ENCODE measurements at regions not wholly inside any gene's neighbourhood (a gene's known extent, or its start where the extent isn't known, plus 50 kb on each side); places are given as distances from the start of the nearest gene placed in this dataset.

- 0 to 1% methylated on average over 4 of the region's 4 CpGs for WGBS, 2 experiments (ENCODE audit: low coverage in 1 of 2, low lambda C conversion rate in 2 of 2, missing lambda C conversion rate in 2 of 2)
- Histone ChIP-seq H3K4me3 (no peak overlapping the region), H3K27ac (no peak overlapping the region), H3K9me3 (ENCODE audit: low read depth) (no peaks in the 10 kb centered on the region), H3K36me3 (ENCODE audit: low read depth) (no peaks in the 10 kb centered on the region), H2AFZ (peak overlapping the region; percentile 66), H3K4me1 (ENCODE audit: insufficient read depth) (no peaks in the 10 kb centered on the region), H4K20me1 (ENCODE audit: insufficient read depth) (no peaks in the 10 kb centered on the region), H3K4me2 (ENCODE audit: unreplicated experiment) (no peak overlapping the region), H3K27me3 (replicated peaks; ENCODE audit: insufficient read depth) (no peaks in the 10 kb centered on the region), H3F3A (ENCODE audit: insufficient read depth) (no peaks in the 10 kb centered on the region), H3K79me2 (ENCODE audit: insufficient read depth) (no peaks in the 10 kb centered on the region), H3K9me2 (ENCODE audit: insufficient read depth) (no peaks in the 10 kb centered on the region), H3K9ac (no peak overlapping the region)
- in situ Hi-C loops (cut with MboI) = no loop called here
- TF ChIP-seq EZH2 (IDR thresholded peaks at IDR 0.05; ENCODE audit: insufficient read depth, poor library complexity, severe bottlenecking) (no peak), EZH2phosphoT487 (IDR thresholded peaks at IDR 0.05; ENCODE audit: insufficient read depth, low read depth) (no peak)
- peak; percentile 35 for DNase-seq
Observed at GRCh38 chr7:7051206-7051877, 131.0 kb upstream of the C1GALT1 start.

GRCh38 chr7:7054252-7054830 lies 128.0 kb upstream of the C1GALT1 start:
- Histone ChIP-seq H3K27me3 (replicated peaks; ENCODE audit: insufficient read depth) (no peaks in the 10 kb centered on the region), H3K4me1 (ENCODE audit: insufficient read depth) (no peaks in the 10 kb centered on the region), H3K79me2 (ENCODE audit: insufficient read depth) (no peaks in the 10 kb centered on the region), H3K36me3 (ENCODE audit: low read depth) (no peaks in the 10 kb centered on the region), H3F3A (ENCODE audit: insufficient read depth) (no peaks in the 10 kb centered on the region), H4K20me1 (ENCODE audit: insufficient read depth) (no peaks in the 10 kb centered on the region), H3K4me3 (no peak overlapping the region), H3K4me2 (ENCODE audit: unreplicated experiment) (no peak overlapping the region), H2AFZ (no peak overlapping the region), H3K9me3 (ENCODE audit: low read depth) (no peaks in the 10 kb centered on the region), H3K27ac (no peak overlapping the region), H3K9me2 (ENCODE audit: insufficient read depth) (no peaks in the 10 kb centered on the region), H3K9ac (no peak overlapping the region)
- in situ Hi-C loops (cut with MboI) = no loop called here
- DNase-seq = no peak
- no peak for TF ChIP-seq EZH2phosphoT487 (IDR thresholded peaks at IDR 0.05; ENCODE audit: insufficient read depth, low read depth)
- no peak for TF ChIP-seq EZH2 (IDR thresholded peaks at IDR 0.05; ENCODE audit: insufficient read depth, poor library complexity, severe bottlenecking)
- 56 to 60% methylated on average over 8 of the region's 8 CpGs for WGBS, 2 experiments (ENCODE audit: low coverage in 1 of 2, low lambda C conversion rate in 2 of 2, missing lambda C conversion rate in 2 of 2)

- in situ Hi-C loops (cut with MboI) = no loop called here
- H3K4me2 ChIP-seq (ENCODE audit: unreplicated experiment) = no peak overlapping the region
- H3F3A ChIP-seq (ENCODE audit: insufficient read depth) = no peaks in the 10 kb centered on the region
- H3K4me3 ChIP-seq = no peak overlapping the region
- no peak overlapping the region for H2AFZ ChIP-seq
- H3K9ac ChIP-seq = no peak overlapping the region
- H4K20me1 ChIP-seq (ENCODE audit: insufficient read depth) = no peaks in the 10 kb centered on the region
- H3K9me3 ChIP-seq (ENCODE audit: low read depth) = no peaks in the 10 kb centered on the region
- no peaks in the 10 kb centered on the region for H3K27me3 ChIP-seq (replicated peaks; ENCODE audit: insufficient read depth)
- WGBS, 2 experiments (ENCODE audit: low coverage in 1 of 2, low lambda C conversion rate in 2 of 2, missing lambda C conversion rate in 2 of 2) = 62 to 63% methylated on average over 10 of the region's 10 CpGs
- no peaks in the 10 kb centered on the region for H3K9me2 ChIP-seq (ENCODE audit: insufficient read depth)
- no peak for DNase-seq
- H3K4me1 ChIP-seq (ENCODE audit: insufficient read depth) = no peaks in the 10 kb centered on the region
- no peaks in the 10 kb centered on the region for H3K36me3 ChIP-seq (ENCODE audit: low read depth)
- no peak overlapping the region for H3K27ac ChIP-seq
- no peaks in the 10 kb centered on the region for H3K79me2 ChIP-seq (ENCODE audit: insufficient read depth)
- no peak for TF ChIP-seq EZH2 (IDR thresholded peaks at IDR 0.05; ENCODE audit: insufficient read depth, poor library complexity, severe bottlenecking)
Observed at GRCh38 chr7:7060828-7061599, 121.3 kb upstream of the C1GALT1 start.

- Histone ChIP-seq H3K4me2 (ENCODE audit: unreplicated experiment) (no peak overlapping the region), H3K27ac (no peak overlapping the region), H3F3A (ENCODE audit: insufficient read depth) (no peaks in the 10 kb centered on the region), H2AFZ (no peak overlapping the region), H3K4me3 (no peak overlapping the region), H3K4me1 (ENCODE audit: insufficient read depth) (no peaks in the 10 kb centered on the region), H3K36me3 (ENCODE audit: low read depth) (no peaks in the 10 kb centered on the region), H3K27me3 (replicated peaks; ENCODE audit: insufficient read depth) (no peaks in the 10 kb centered on the region; the same call in 1 of the 2 replicates), H3K9me3 (ENCODE audit: low read depth) (no peaks in the 10 kb centered on the region), H4K20me1 (ENCODE audit: insufficient read depth) (no peaks in the 10 kb centered on the region), H3K79me2 (ENCODE audit: insufficient read depth) (no peaks in the 10 kb centered on the region), H3K9ac (no peak overlapping the region), H3K9me2 (ENCODE audit: insufficient read depth) (no peaks in the 10 kb centered on the region)
- TF ChIP-seq EZH2 (IDR thresholded peaks at IDR 0.05; ENCODE audit: insufficient read depth, poor library complexity, severe bottlenecking) = no peak
- in situ Hi-C loops (cut with MboI) = no loop called here
- DNase-seq = no peak
- WGBS, 2 experiments (ENCODE audit: low coverage in 1 of 2, low lambda C conversion rate in 2 of 2, missing lambda C conversion rate in 2 of 2) = 38 to 42% methylated on average over 8 of the region's 8 CpGs
Observed at GRCh38 chr7:7077945-7078344, 104.4 kb upstream of the C1GALT1 start.

Data from GM23248 (cell line).